Heart left ventricle (tissue), 13 donors: ENCODE measurements at regions not wholly inside any gene's neighbourhood (a gene's known extent, or its start where the extent isn't known, plus 50 kb on each side); places are given as distances from the start of the nearest gene placed in this dataset.

Experiments
- POLR2A ChIP-seq, 2 donors: fragments of 450-650 bp; IDR thresholded peaks; one replicate each; pipeline ENCODE4 v1.6.1; 2017; ENCODE audit warnings: antibody characterized with exemption in 2 of 2, mild to moderate bottlenecking in 2 of 2, moderate library complexity in 2 of 2
- TF ChIP-seq, protein P1 (sequence below), 12 donors: fragments of 200-600 bp; sonication (generic) in 4 of 12; IDR thresholded peaks; one replicate each; pipeline versions ENCODE4 v1.5.0 to v1.8.0; 2018 to 2022; ENCODE audit warnings: antibody characterized with exemption in 12 of 12, mild to moderate bottlenecking in 5 of 12
- donor health status: ischemic (EF 13 %, LVEDD 7.1; RV severe dilation, severe dysfunction).
- donor health status: DM: no; HTN: yes; CAD: no.
- donor health status: DM: no; HTN: no; CAD: no.
- donor health status: ischemic (EF 25% LVEDD 6.9; RV normal size, moderate dysfunction).
- donor health status: ischemic (EF 25% LVEDD 5.7; RV mildly dilated, moderate dysfunction).
- donor health status: ischemic (EF 35%, LVEDD 5.7; RV mildly dilated, moderate dysfunction).
- donor health status: nonischemic (EF 11% LVEDD 7.7; RV severe dilation, severe dysfunction).
- donor health status: DM: yes; HTN: yes; CAD: no.
- donor health status: PGD.
- donor health status: ischemic (EF 29% LVEDD 5.4; RV normal size, mild dysfunction).
- donor health status: nonischemic (EF 23%, LVEDD 6.1; RV moderate dilation, normal function).

DNA sequence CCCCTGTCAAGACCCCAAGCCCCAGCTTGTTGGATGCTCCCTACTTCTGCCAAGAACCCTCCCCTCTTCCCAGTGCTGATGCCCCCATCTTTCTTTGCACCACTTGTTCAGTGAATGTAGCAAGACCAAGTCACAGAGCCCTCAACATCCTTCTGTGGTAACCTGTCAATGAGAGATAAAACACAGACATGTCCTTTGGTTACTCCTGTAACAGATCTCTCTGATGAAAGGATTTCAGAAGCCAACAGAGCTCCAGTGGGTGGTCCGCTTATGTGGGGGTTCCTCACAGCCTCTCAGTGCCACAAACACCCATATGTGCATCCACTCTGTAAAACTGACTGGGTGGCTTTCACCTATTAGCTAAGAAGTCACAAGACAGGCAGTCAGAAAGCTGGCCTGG lies 93.2 kb upstream of the CST7 start:
- TF ChIP-seq, protein P1, sequence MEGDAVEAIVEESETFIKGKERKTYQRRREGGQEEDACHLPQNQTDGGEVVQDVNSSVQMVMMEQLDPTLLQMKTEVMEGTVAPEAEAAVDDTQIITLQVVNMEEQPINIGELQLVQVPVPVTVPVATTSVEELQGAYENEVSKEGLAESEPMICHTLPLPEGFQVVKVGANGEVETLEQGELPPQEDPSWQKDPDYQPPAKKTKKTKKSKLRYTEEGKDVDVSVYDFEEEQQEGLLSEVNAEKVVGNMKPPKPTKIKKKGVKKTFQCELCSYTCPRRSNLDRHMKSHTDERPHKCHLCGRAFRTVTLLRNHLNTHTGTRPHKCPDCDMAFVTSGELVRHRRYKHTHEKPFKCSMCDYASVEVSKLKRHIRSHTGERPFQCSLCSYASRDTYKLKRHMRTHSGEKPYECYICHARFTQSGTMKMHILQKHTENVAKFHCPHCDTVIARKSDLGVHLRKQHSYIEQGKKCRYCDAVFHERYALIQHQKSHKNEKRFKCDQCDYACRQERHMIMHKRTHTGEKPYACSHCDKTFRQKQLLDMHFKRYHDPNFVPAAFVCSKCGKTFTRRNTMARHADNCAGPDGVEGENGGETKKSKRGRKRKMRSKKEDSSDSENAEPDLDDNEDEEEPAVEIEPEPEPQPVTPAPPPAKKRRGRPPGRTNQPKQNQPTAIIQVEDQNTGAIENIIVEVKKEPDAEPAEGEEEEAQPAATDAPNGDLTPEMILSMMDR (IDR thresholded peaks at IDR 0.05): no peak
- TF ChIP-seq POLR2A (IDR thresholded peaks at IDR 0.05): no peak
